ENCODE measurements at regions not wholly inside any gene's neighbourhood (a gene's known extent, or its start where the extent isn't known, plus 50 kb on each side); places are given as distances from the start of the nearest gene placed in this dataset.

DNA sequence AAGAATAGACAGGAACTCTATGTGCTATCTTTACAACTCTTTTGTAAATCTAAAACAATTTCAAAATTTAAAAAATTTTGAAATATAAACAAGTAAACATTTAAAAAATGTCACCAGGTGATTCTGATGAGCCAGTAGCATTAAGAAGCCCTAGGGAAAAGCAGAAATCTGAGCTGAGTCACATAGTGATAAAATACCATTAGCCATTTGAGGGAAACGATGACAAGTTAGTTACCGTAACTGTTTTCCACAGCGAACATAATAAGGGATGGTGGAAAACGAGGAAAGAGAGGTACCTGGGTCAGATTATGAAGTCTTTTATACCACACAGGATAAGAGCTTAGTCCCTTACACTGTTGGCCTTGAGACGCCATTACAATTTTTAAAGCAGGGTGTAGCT lies 55.5 kb downstream of the PRR15 start:
- TF ChIP-seq, protein P1, sequence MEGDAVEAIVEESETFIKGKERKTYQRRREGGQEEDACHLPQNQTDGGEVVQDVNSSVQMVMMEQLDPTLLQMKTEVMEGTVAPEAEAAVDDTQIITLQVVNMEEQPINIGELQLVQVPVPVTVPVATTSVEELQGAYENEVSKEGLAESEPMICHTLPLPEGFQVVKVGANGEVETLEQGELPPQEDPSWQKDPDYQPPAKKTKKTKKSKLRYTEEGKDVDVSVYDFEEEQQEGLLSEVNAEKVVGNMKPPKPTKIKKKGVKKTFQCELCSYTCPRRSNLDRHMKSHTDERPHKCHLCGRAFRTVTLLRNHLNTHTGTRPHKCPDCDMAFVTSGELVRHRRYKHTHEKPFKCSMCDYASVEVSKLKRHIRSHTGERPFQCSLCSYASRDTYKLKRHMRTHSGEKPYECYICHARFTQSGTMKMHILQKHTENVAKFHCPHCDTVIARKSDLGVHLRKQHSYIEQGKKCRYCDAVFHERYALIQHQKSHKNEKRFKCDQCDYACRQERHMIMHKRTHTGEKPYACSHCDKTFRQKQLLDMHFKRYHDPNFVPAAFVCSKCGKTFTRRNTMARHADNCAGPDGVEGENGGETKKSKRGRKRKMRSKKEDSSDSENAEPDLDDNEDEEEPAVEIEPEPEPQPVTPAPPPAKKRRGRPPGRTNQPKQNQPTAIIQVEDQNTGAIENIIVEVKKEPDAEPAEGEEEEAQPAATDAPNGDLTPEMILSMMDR (IDR thresholded peaks at IDR 0.05; ENCODE audit: low read depth, low read length) = no peak
- H3K4me3 ChIP-seq (replicated peaks in 1 of 2; ENCODE audit: low read depth in 2 of 2, low read length in 2 of 2) = no peak overlapping the region
- no peak for DNase-seq (ENCODE audit: low read depth in 2 of 2)

- no peak overlapping the region for H3K4me3 ChIP-seq (replicated peaks in 1 of 2; ENCODE audit: low read depth in 2 of 2, low read length in 2 of 2)
- DNase-seq (ENCODE audit: low read depth in 2 of 2) = no peak
- TF ChIP-seq, protein P1 (IDR thresholded peaks at IDR 0.05; ENCODE audit: low read depth, low read length) = no peak
Observed at GRCh38 chr7:29619848-29620555, 56.4 kb downstream of the PRR15 start.

- TF ChIP-seq, protein P1 (IDR thresholded peaks at IDR 0.05; ENCODE audit: low read depth, low read length) = no peak
- no peak for DNase-seq (ENCODE audit: low read depth in 2 of 2)
- no peak overlapping the region for H3K4me3 ChIP-seq (replicated peaks in 1 of 2; ENCODE audit: low read depth in 2 of 2, low read length in 2 of 2)
Observed at GRCh38 chr7:29620556-29620930, 56.9 kb downstream of the PRR15 start.

GRCh38 chr7:29622335-29623265 lies 59.0 kb downstream of the PRR15 start:
- TF ChIP-seq, protein P1 (IDR thresholded peaks at IDR 0.05; ENCODE audit: low read depth, low read length) = no peak
- peak; percentile 82 to 96 for DNase-seq (ENCODE audit: low read depth in 2 of 2)
- peak overlapping the region in 1 of 2 donors; percentile 27 for H3K4me3 ChIP-seq (replicated peaks in 1 of 2; ENCODE audit: low read depth in 2 of 2, low read length in 2 of 2)

DNA sequence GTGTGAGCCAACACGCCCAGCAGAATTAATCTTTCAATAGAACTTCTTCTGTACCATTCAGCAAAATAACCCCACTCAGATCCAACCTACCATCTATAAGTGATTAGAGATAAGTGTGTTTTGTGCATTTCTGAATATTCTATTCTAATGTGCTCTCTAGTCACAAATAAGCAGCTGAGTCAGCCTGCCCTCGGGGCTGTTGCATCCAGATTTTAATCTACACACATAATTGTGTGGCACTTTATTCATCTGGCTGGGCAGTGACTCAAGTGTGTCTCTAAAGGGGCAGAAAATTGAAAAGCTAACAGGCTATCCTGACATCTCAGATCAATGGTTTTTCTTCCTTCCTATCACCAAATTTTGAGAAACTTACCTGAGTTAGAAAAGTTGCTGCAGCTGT lies 60.3 kb downstream of the PRR15 start:
- DNase-seq (ENCODE audit: low read depth in 2 of 2) = no peak
- H3K4me3 ChIP-seq (replicated peaks in 1 of 2; ENCODE audit: low read depth in 2 of 2, low read length in 2 of 2) = no peak overlapping the region
- TF ChIP-seq, protein P1 (IDR thresholded peaks at IDR 0.05; ENCODE audit: low read depth, low read length) = no peak

DNA sequence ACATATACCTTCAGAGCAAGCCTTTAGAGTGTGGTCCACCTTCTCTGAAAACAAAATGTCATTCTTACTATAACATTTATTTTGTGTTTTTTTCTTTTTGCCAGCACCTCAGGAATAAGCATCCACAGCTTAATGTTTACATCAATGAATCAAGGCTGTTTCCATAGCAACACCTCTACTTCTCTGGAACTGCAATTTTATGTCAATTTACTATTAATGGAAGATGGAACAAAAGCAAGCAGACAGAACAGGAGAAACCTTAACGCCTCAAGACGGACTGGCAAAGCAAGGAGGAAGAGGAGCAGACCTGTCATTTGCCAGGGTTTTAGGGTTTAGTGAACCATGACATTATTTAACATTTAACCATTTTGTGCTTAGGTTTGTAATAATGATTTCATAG lies 63.1 kb downstream of the PRR15 start:
- DNase-seq (ENCODE audit: low read depth in 2 of 2) = no peak
- TF ChIP-seq, protein P1 (IDR thresholded peaks at IDR 0.05; ENCODE audit: low read depth, low read length) = no peak
- no peak overlapping the region for H3K4me3 ChIP-seq (replicated peaks in 1 of 2; ENCODE audit: low read depth in 2 of 2, low read length in 2 of 2)

All from cardiac fibroblast (primary cell).